SK-N-SH treated with all-trans-retinoic acid at 6 μM for 48 hours (cell line): ENCODE measurements at regions not wholly inside any gene's neighbourhood (a gene's known extent, or its start where the extent isn't known, plus 50 kb on each side); places are given as distances from the start of the nearest gene placed in this dataset.

Experiments used
- CSRNP3 ChIP-seq: fragments of 250-450 bp; sonication (Bioruptor Pico); IDR thresholded peaks from 2 replicates; pipeline ENCODE4 v1.5.1; 2021; ENCODE audit warnings: mild to moderate bottlenecking, moderate library complexity
- ISL1 ChIP-seq: fragments of 250-450 bp; sonication (Bioruptor Pico); IDR thresholded peaks from 2 replicates; pipeline ENCODE4 v2.1.2; 2022; ENCODE audit warnings: mild to moderate bottlenecking, moderate library complexity
- PPARA ChIP-seq: fragments of 250-450 bp; sonication (Bioruptor Pico); IDR thresholded peaks from 2 replicates; pipeline ENCODE4 v1.5.0; 2020; ENCODE audit warnings: mild to moderate bottlenecking, borderline replicate concordance
- RARB ChIP-seq: fragments of 250-450 bp; sonication (Bioruptor Pico); IDR thresholded peaks from 2 replicates; pipeline ENCODE4 v1.8.0; 2021; ENCODE audit warnings: mild to moderate bottlenecking, moderate library complexity
- TCF4 ChIP-seq: fragments of 250-450 bp; sonication (Bioruptor Pico); IDR thresholded peaks from 2 replicates; pipeline ENCODE4 v1.8.0; 2021; ENCODE audit warnings: mild to moderate bottlenecking, moderate library complexity, borderline replicate concordance
- TSHZ2 ChIP-seq: fragments of 250-450 bp; sonication (Bioruptor Pico); IDR thresholded peaks from 2 replicates; pipeline ENCODE4 v1.5.0; 2020; ENCODE audit warnings: mild to moderate bottlenecking, moderate library complexity
- ZFP3 ChIP-seq: fragments of 250-450 bp; sonication (Bioruptor Pico); IDR thresholded peaks from 2 replicates; pipeline ENCODE4 v1.5.0; 2020; ENCODE audit warnings: mild to moderate bottlenecking, moderate library complexity
- ZFP30 ChIP-seq: fragments of 450-650 bp; formaldehyde crosslinking; IDR thresholded peaks from 2 replicates; pipeline ENCODE4 v1.5.0; 2022; ENCODE audit warnings: mild to moderate bottlenecking, moderate library complexity

GRCh38 chr17:79434215-79434614 lies 176.6 kb downstream of the RBFOX3 start:
- TF ChIP-seq PPARA (no peak), CSRNP3 (no peak), ZFP30 (CRISPR knock-in tag) (no peak), ZFP3 (CRISPR knock-in tag) (no peak), ISL1 (no peak), RARB (no peak), TCF4 (CRISPR knock-in tag) (no peak), TSHZ2 (CRISPR knock-in tag) (no peak)
